SK-N-SH (cell line): ENCODE measurements at regions not wholly inside any gene's neighbourhood (a gene's known extent, or its start where the extent isn't known, plus 50 kb on each side); places are given as distances from the start of the nearest gene placed in this dataset.
A peak's percentile ranks its signal among the peaks of the same experiment; 100 is the strongest.

Experiments
- CTCF ChIA-PET: fragments of 300-600, 350-600 bp; formaldehyde crosslinking; extraction: SDS; loops from one replicate; lab custom pipeline; 2021; lab: Yijun Ruan, JAX
- POLR2A ChIA-PET: fragments of 350-600 bp; sonication (Branson Sonifier 250); formaldehyde crosslinking; extraction: SDS; loops from one replicate; lab custom pipeline; 2020; ENCODE audit warnings: antibody characterized with exemption, inconsistent platforms; lab: Yijun Ruan, JAX
- DNase-seq: peaks from one replicate; pipeline ENCODE4 v3.0.0; 2012
- H2AFZ ChIP-seq: fragments of 200-600 bp; sonication (generic); 2 replicates; pipeline ENCODE4 v1.8.1; 2016; ENCODE audit warnings: antibody characterized with exemption, mild to moderate bottlenecking, low read depth
- H3F3A ChIP-seq: fragments of 200-600 bp; sonication (generic); replicated peaks from 2 replicates; pipeline ENCODE3; 2016; ENCODE audit warnings: antibody characterized with exemption, mild to moderate bottlenecking; ENCODE audit not compliant: insufficient read depth
- H3K27ac ChIP-seq, 2 experiments: fragments of 200-500 bp in 1 of 2; fragments of 200-600 bp in 1 of 2; sonication (Bioruptor generic) in 1 of 2; sonication (generic), shearing (Covaris generic) in 1 of 2; 2 replicates each; pipeline versions ENCODE4 v1.5.1 to v1.6.1; 2014 to 2016; ENCODE audit warnings: low read depth in 2 of 2, inconsistent platforms in 1 of 2, low read length in 1 of 2, mild to moderate bottlenecking in 1 of 2, mixed read lengths in 1 of 2
- H3K27me3 ChIP-seq: fragments of 200-600 bp; sonication (generic), shearing (Covaris generic); 2 replicates; pipeline ENCODE4 v1.6.1; 2016; ENCODE audit warnings: mixed run types; ENCODE audit not compliant: insufficient read depth
- H3K36me3 ChIP-seq, 2 experiments: fragments of 200-500 bp in 1 of 2; fragments of 200-600 bp in 1 of 2; sonication (Bioruptor generic) in 1 of 2; sonication (generic) in 1 of 2; replicated peaks in 1 of 2; 2 replicates each; pipeline versions ENCODE3 to v1.5.1; 2014 to 2016; ENCODE audit warnings: low read length in 1 of 2, mild to moderate bottlenecking in 1 of 2; ENCODE audit not compliant: insufficient read depth in 2 of 2, control insufficient read depth in 1 of 2
- H3K4me1 ChIP-seq, 2 experiments: fragments of 200-500 bp in 1 of 2; fragments of 200-600 bp in 1 of 2; sonication (Bioruptor generic) in 1 of 2; sonication (generic), shearing (Covaris generic) in 1 of 2; 2 replicates each; pipeline versions ENCODE4 v1.5.1 to v1.6.1; 2014 to 2016; ENCODE audit warnings: low read depth in 1 of 2, low read length in 1 of 2, mixed run types in 1 of 2; ENCODE audit not compliant: insufficient read depth in 2 of 2, control insufficient read depth in 1 of 2
- H3K4me2 ChIP-seq: fragments of 200-600 bp; sonication (generic), shearing (Covaris generic); 2 replicates; pipeline ENCODE4 v1.6.1; 2017; ENCODE audit warnings: mixed run types
- H3K4me3 ChIP-seq, 2 experiments: fragments of 200-500 bp in 1 of 2; fragments of 200-600 bp in 1 of 2; sonication (Bioruptor generic) in 1 of 2; sonication (generic), shearing (Covaris generic) in 1 of 2; 2 replicates each; pipeline versions ENCODE4 v1.5.1 to v1.8.1; 2014 to 2016; ENCODE audit warnings: low read depth in 2 of 2, inconsistent platforms in 1 of 2, low read length in 1 of 2, mild to moderate bottlenecking in 1 of 2, mixed read lengths in 1 of 2, moderate library complexity in 1 of 2
- H3K79me2 ChIP-seq: fragments of 200-600 bp; sonication (generic); 2 replicates; pipeline ENCODE4 v1.8.1; 2017; ENCODE audit warnings: mild to moderate bottlenecking; ENCODE audit not compliant: insufficient read depth
- H3K9ac ChIP-seq: fragments of 200-600 bp; sonication (generic); 2 replicates; pipeline ENCODE4 v1.6.1; 2017; ENCODE audit warnings: mixed run types
- H3K9me2 ChIP-seq: fragments of 200-600 bp; sonication (generic); 2 replicates; pipeline ENCODE4 v1.6.1; 2017; ENCODE audit warnings: mixed run types
- H3K9me3 ChIP-seq: fragments of 200-600 bp; sonication (generic); 2 replicates; pipeline ENCODE4 v1.6.1; 2017; ENCODE audit warnings: mixed run types, mild to moderate bottlenecking, moderate library complexity
- H4K20me1 ChIP-seq: fragments of 200-600 bp; sonication (generic); 2 replicates; pipeline ENCODE4 v1.6.1; 2017; ENCODE audit warnings: mild to moderate bottlenecking, mixed run types; ENCODE audit not compliant: insufficient read depth
- EP300 ChIP-seq, 2 experiments: IDR thresholded peaks; 2 replicates each; pipeline versions ENCODE4 v1.4.0 to v1.6.1; 2012; ENCODE audit warnings: borderline replicate concordance in 1 of 2, low read depth in 1 of 2, low read length in 1 of 2
- MEF2A ChIP-seq: IDR thresholded peaks from 2 replicates; pipeline ENCODE4 v1.4.0; 2012; ENCODE audit warnings: low read depth, borderline replicate concordance
- POLR2AphosphoS5 ChIP-seq: IDR thresholded peaks from 2 replicates; pipeline ENCODE4 v1.6.1; 2012; ENCODE audit warnings: low read depth, low read length
- RXRA ChIP-seq: IDR thresholded peaks from 2 replicates; pipeline ENCODE4 v1.4.0; 2012; ENCODE audit warnings: low read depth, mild to moderate bottlenecking, borderline replicate concordance
- SMC3 ChIP-seq: IDR thresholded peaks from 2 replicates; pipeline ENCODE4 v1.6.1; 2012; ENCODE audit warnings: low read depth, low read length, improper control_type of control experiment
- TEAD4 ChIP-seq: IDR thresholded peaks from 2 replicates; pipeline ENCODE4 v1.4.0; 2012; ENCODE audit warnings: mild to moderate bottlenecking, borderline replicate concordance; ENCODE audit not compliant: insufficient read depth
- TF ChIP-seq, protein P1 (sequence below): IDR thresholded peaks from 2 replicates; pipeline ENCODE4 v1.6.1; 2012; ENCODE audit warnings: mild to moderate bottlenecking, low read depth, low read length, moderate library complexity
- TF ChIP-seq, protein P2 (sequence below): IDR thresholded peaks from 2 replicates; pipeline ENCODE4; 2012
- TF ChIP-seq, protein P3 (sequence below): fragments of 150-350 bp; IDR thresholded peaks from 2 replicates; pipeline ENCODE4 v1.6.1; 2017; ENCODE audit warnings: antibody characterized with exemption, low read length, low read depth, borderline replicate concordance
- TF ChIP-seq, protein P4 (sequence below): fragments of 200-600 bp; sonication (generic); IDR thresholded peaks from 2 replicates; pipeline ENCODE4 v1.6.1; 2017; ENCODE audit warnings: antibody characterized with exemption, mild to moderate bottlenecking, moderate library complexity

DNA sequence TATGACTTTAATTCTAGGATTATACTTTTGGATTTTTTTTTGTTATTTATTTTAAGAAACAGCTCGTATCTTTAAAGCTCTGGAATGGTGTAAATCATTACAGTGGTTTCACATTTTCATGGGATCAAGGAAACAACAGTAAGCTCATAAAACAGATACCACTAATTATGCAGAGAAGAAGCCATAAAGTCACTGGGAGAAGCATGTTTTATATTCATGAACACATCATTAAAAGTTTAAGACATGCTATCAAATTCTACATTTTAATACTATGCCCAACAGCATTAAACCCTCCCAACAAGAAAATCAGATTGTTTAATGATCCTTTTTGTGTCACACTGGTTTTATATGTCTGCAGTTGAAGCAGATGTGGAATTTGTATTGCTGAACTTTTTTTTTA is 149.9 kb downstream of the FBXO8 start (continued):
- TF ChIP-seq, protein P1, sequence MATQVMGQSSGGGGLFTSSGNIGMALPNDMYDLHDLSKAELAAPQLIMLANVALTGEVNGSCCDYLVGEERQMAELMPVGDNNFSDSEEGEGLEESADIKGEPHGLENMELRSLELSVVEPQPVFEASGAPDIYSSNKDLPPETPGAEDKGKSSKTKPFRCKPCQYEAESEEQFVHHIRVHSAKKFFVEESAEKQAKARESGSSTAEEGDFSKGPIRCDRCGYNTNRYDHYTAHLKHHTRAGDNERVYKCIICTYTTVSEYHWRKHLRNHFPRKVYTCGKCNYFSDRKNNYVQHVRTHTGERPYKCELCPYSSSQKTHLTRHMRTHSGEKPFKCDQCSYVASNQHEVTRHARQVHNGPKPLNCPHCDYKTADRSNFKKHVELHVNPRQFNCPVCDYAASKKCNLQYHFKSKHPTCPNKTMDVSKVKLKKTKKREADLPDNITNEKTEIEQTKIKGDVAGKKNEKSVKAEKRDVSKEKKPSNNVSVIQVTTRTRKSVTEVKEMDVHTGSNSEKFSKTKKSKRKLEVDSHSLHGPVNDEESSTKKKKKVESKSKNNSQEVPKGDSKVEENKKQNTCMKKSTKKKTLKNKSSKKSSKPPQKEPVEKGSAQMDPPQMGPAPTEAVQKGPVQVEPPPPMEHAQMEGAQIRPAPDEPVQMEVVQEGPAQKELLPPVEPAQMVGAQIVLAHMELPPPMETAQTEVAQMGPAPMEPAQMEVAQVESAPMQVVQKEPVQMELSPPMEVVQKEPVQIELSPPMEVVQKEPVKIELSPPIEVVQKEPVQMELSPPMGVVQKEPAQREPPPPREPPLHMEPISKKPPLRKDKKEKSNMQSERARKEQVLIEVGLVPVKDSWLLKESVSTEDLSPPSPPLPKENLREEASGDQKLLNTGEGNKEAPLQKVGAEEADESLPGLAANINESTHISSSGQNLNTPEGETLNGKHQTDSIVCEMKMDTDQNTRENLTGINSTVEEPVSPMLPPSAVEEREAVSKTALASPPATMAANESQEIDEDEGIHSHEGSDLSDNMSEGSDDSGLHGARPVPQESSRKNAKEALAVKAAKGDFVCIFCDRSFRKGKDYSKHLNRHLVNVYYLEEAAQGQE: no peak
- TF ChIP-seq MEF2A: no peak

DNA sequence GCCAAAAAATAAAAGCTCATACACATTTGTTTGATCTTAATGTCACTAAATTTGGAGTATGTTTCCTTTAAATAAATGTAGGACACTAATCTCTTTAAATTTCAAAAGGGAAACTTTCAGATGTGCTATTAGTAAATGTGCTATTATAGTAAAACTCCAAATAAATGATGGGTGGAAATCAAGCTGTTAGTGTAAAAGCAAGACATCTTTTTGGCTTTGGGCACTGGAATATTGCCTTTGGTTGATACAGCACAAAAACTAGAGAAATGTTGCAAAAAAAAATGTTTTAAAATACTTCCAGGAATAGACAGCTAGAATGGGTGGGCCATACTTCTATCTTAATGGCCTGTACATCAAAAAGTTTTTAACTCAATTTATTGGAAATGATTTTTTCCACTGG is 151.6 kb downstream of the FBXO8 start:
- Histone ChIP-seq H3K9ac (no peak overlapping the region), H2AFZ (no peak overlapping the region), H3K4me3 (no peak overlapping the region), H4K20me1 (no peaks in the 10 kb centered on the region), H3K4me2 (no peak overlapping the region), H3K27ac (peak overlapping the region in 1 of 2 experiments; percentile 100; a peak in 2 of 4 replicates), H3F3A (no peaks in the 10 kb centered on the region), H3K9me2 (no peaks in the 10 kb centered on the region), H3K27me3 (no peaks in the 10 kb centered on the region), H3K79me2 (no peaks in the 10 kb centered on the region), H3K4me1 (peaks cover 10 to 39% of the 10 kb centered on the region in 2 experiments; a peak in 3 of 4 replicates), H3K36me3 (no peaks in the 10 kb centered on the region), H3K9me3 (no peaks in the 10 kb centered on the region)
- TF ChIP-seq, protein P2, sequence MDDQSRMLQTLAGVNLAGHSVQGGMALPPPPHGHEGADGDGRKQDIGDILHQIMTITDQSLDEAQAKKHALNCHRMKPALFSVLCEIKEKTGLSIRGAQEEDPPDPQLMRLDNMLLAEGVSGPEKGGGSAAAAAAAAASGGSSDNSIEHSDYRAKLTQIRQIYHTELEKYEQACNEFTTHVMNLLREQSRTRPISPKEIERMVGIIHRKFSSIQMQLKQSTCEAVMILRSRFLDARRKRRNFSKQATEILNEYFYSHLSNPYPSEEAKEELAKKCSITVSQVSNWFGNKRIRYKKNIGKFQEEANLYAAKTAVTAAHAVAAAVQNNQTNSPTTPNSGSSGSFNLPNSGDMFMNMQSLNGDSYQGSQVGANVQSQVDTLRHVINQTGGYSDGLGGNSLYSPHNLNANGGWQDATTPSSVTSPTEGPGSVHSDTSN: no peak
- TF ChIP-seq, protein P3, sequence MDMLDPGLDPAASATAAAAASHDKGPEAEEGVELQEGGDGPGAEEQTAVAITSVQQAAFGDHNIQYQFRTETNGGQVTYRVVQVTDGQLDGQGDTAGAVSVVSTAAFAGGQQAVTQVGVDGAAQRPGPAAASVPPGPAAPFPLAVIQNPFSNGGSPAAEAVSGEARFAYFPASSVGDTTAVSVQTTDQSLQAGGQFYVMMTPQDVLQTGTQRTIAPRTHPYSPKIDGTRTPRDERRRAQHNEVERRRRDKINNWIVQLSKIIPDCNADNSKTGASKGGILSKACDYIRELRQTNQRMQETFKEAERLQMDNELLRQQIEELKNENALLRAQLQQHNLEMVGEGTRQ: no peak
- TF ChIP-seq TEAD4 (no peak), RXRA (no peak), EP300 (IDR thresholded peaks at IDR 0.05; ENCODE audit: borderline replicate concordance in 1 of 2, low read depth in 1 of 2, low read length in 1 of 2) (no peak), POLR2AphosphoS5 (no peak), SMC3 (no peak)
- TF ChIP-seq, protein P4, sequence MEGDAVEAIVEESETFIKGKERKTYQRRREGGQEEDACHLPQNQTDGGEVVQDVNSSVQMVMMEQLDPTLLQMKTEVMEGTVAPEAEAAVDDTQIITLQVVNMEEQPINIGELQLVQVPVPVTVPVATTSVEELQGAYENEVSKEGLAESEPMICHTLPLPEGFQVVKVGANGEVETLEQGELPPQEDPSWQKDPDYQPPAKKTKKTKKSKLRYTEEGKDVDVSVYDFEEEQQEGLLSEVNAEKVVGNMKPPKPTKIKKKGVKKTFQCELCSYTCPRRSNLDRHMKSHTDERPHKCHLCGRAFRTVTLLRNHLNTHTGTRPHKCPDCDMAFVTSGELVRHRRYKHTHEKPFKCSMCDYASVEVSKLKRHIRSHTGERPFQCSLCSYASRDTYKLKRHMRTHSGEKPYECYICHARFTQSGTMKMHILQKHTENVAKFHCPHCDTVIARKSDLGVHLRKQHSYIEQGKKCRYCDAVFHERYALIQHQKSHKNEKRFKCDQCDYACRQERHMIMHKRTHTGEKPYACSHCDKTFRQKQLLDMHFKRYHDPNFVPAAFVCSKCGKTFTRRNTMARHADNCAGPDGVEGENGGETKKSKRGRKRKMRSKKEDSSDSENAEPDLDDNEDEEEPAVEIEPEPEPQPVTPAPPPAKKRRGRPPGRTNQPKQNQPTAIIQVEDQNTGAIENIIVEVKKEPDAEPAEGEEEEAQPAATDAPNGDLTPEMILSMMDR: no peak
- no peak for DNase-seq
- ChIA-PET POLR2A (interaction anchor here (0.7 to 1.4 kb wide), 2 partner anchors 11 to 610 kb away, joined by 3 to 4 read pairs; no protein-coding TSS in a partner anchor), CTCF (interaction anchor here (0.7 to 4.2 kb wide), 4 partner anchors 9 to 68 kb away, joined by 3 to 22 read pairs (median 4); no protein-coding TSS in a partner anchor)
